Mesendoderm (in vitro differentiated cells): ENCODE measurements at regions not wholly inside any gene's neighbourhood (a gene's known extent, or its start where the extent isn't known, plus 50 kb on each side); places are given as distances from the start of the nearest gene placed in this dataset.

ENCODE experiments used
- DNase-seq: peaks from one replicate; pipeline ENCODE4 v3.0.0; 2013
- H2AK5ac ChIP-seq: 2 replicates; pipeline ENCODE4 v1.6.1; 2013; ENCODE audit warnings: low read length, inconsistent platforms
- H2BK120ac ChIP-seq: 2 replicates; pipeline ENCODE4 v1.6.1; 2013; ENCODE audit warnings: low read depth, mild to moderate bottlenecking, low read length, moderate library complexity, mixed read lengths
- H2BK15ac ChIP-seq: replicated peaks from 2 replicates; pipeline ENCODE4 v1.6.1; 2013; ENCODE audit warnings: low read depth, mild to moderate bottlenecking, moderate library complexity
- H2BK5ac ChIP-seq: 2 replicates; pipeline ENCODE4 v1.6.1; 2013; ENCODE audit warnings: low read length, inconsistent platforms
- H3K18ac ChIP-seq: 2 replicates; pipeline ENCODE4 v1.6.1; 2013; ENCODE audit warnings: mild to moderate bottlenecking, low read length, mixed read lengths
- H3K23ac ChIP-seq: one replicate; pipeline ENCODE4 v1.6.1; 2013; ENCODE audit warnings: low read length
- H3K27ac ChIP-seq: 2 replicates; pipeline ENCODE4 v1.5.1; 2013; ENCODE audit warnings: low read depth, mild to moderate bottlenecking, inconsistent platforms, low read length, moderate library complexity
- H3K27me3 ChIP-seq: 2 replicates; pipeline ENCODE4 v1.6.1; 2013; ENCODE audit warnings: low read length, control low read depth, mild to moderate bottlenecking, inconsistent platforms; ENCODE audit not compliant: insufficient read depth, poor library complexity
- H3K36me3 ChIP-seq: 2 replicates; pipeline ENCODE4 v1.6.1; 2013; ENCODE audit warnings: low read length, inconsistent platforms; ENCODE audit not compliant: control insufficient read depth, insufficient read depth
- H3K4ac ChIP-seq: one replicate; pipeline ENCODE4 v1.6.1; 2013; ENCODE audit warnings: low read depth, mild to moderate bottlenecking, low read length, moderate library complexity
- H3K4me1 ChIP-seq: 2 replicates; pipeline ENCODE4 v1.6.1; 2013; ENCODE audit warnings: low read depth, low read length, inconsistent platforms; ENCODE audit not compliant: control insufficient read depth
- H3K4me2 ChIP-seq: 2 replicates; pipeline ENCODE4 v1.6.1; 2013; ENCODE audit warnings: low read length
- H3K4me3 ChIP-seq: 2 replicates; pipeline ENCODE4 v1.5.1; 2013; ENCODE audit warnings: mild to moderate bottlenecking, low read length
- H3K56ac ChIP-seq: one replicate; pipeline ENCODE4 v1.6.1; 2013; ENCODE audit warnings: low read length
- H3K79me1 ChIP-seq: 2 replicates; pipeline ENCODE4 v1.6.1; 2013; ENCODE audit warnings: low read length, inconsistent platforms
- H3K79me2 ChIP-seq: 2 replicates; pipeline ENCODE4 v1.6.1; 2013; ENCODE audit warnings: mild to moderate bottlenecking, low read length; ENCODE audit not compliant: control insufficient read depth, insufficient read depth
- H3K9ac ChIP-seq: 2 replicates; pipeline ENCODE4 v1.6.1; 2013; ENCODE audit warnings: low read length, inconsistent platforms
- H4K5ac ChIP-seq: one replicate; pipeline ENCODE4 v1.6.1; 2013; ENCODE audit warnings: low read length
- H4K8ac ChIP-seq: one replicate; pipeline ENCODE4 v1.6.1; 2013; ENCODE audit warnings: low read depth, mild to moderate bottlenecking, control low read depth, low read length, moderate library complexity
- WGBS: extraction: QIAGEN DNeasy Blood & Tissue Kit; methylation state at CpG from one replicate; pipeline ENCODE4 v1.1.7; 2013; ENCODE audit warnings: low lambda C conversion rate, missing lambda C conversion rate; ENCODE audit not compliant: insufficient coverage; ENCODE audit errors: extremely low coverage; 5-methylcytosine and 5-hydroxymethylcytosine counted together

DNA sequence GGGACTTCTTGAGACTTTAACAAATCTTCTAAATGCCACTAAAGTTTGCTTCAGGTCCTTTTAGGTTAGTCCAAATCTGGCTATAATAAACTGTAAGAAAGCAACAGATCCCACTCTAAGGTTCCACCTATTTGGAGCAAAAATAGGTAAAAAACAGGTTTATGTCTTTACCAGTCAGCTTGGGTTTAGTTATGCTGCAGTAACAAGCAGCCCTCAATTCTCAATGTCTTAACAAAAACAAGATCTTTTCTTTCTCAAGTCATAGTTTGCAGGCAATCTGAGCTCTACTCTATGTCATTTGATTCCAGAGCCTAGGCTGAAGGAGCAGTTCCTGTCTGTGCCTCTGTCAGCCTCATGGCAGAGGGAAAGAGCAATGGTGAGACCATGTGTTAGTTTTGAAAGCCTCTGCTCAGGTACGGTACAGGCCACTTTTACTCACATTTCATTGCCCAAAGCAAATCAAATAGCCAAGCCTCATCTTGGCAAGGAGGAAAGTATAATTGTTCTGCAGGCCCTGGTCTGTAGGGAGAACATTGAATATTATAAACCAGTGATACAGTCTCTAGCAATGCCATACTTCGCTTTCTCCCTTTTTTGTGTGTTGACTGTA, 108.6 kb downstream of the CD83 start:
- Histone ChIP-seq H4K8ac (no peak overlapping the region), H3K4me2 (no peak overlapping the region), H4K5ac (no peak overlapping the region), H3K23ac (no peak overlapping the region), H3K27ac (no peak overlapping the region), H2BK5ac (no peak overlapping the region), H3K79me2 (no peaks in the 10 kb centered on the region), H2AK5ac (no peak overlapping the region), H3K36me3 (no peaks in the 10 kb centered on the region), H3K9ac (no peak overlapping the region), H3K56ac (no peak overlapping the region), H3K27me3 (no peaks in the 10 kb centered on the region), H3K18ac (no peak overlapping the region), H3K4me3 (no peak overlapping the region), H3K4me1 (no peaks in the 10 kb centered on the region), H3K4ac (no peak overlapping the region), H2BK15ac (no peak overlapping the region), H2BK120ac (no peak overlapping the region), H3K79me1 (no peaks in the 10 kb centered on the region)
- no CpG with 5 or more reads among the region's 2 CpGs for WGBS
- DNase-seq = no peak

DNA sequence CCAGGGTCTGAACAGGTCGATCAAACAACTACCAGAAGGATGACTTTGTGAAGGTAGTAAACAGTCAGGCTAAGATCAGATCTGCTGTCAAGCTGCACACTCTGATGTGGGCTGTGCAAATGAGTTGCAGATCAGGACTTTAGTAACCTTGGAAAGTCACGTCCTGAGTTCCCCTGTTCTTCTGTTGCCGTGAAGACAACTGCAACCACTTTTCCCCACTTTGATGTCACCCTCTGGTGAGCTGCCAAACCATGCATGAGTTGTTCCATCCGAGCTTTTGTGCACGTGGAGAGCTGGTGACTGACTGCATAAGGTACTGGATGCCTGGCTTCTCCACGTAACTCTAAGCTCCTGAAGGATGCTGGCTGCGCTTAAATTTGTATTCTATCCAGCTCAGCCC, 111.0 kb downstream of the CD83 start:
- WGBS = no CpG with 5 or more reads among the region's 7 CpGs

DNA sequence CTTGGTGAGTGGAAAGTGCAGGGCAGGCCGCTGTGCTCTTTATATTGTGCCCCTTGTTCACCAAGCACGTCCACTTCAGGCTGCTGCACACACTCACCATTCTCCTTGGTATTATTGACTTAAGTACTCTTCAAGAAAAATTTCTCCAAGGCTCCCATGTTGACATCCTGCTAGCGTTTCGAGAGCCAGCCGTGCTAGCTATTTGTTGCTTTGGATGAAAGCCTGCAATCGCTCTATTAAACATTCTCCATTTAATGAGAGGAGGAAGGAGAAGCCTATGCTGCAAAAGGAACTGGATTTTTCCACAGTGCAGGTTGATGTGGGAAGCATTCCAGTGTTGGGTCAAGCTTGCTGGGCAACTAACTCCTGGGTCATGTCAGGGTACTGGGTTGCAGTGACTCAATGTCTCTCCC, 113.5 kb downstream of the CD83 start:
- no peak overlapping the region for H4K5ac ChIP-seq

More for the DNA sequence above, 111.0 kb downstream of the CD83 start:
- Histone ChIP-seq H3K56ac (no peak overlapping the region), H4K5ac (no peak overlapping the region), H2BK120ac (no peak overlapping the region), H3K4ac (no peak overlapping the region), H3K36me3 (no peaks in the 10 kb centered on the region), H3K4me3 (no peak overlapping the region), H4K8ac (no peak overlapping the region), H3K79me1 (no peaks in the 10 kb centered on the region), H3K4me1 (no peaks in the 10 kb centered on the region), H2BK15ac (no peak overlapping the region), H3K4me2 (no peak overlapping the region), H2BK5ac (no peak overlapping the region), H3K23ac (no peak overlapping the region), H3K79me2 (no peaks in the 10 kb centered on the region), H2AK5ac (no peak overlapping the region), H3K27ac (no peak overlapping the region), H3K18ac (no peak overlapping the region), H3K9ac (no peak overlapping the region), H3K27me3 (no peaks in the 10 kb centered on the region)
- DNase-seq = no peak

DNA sequence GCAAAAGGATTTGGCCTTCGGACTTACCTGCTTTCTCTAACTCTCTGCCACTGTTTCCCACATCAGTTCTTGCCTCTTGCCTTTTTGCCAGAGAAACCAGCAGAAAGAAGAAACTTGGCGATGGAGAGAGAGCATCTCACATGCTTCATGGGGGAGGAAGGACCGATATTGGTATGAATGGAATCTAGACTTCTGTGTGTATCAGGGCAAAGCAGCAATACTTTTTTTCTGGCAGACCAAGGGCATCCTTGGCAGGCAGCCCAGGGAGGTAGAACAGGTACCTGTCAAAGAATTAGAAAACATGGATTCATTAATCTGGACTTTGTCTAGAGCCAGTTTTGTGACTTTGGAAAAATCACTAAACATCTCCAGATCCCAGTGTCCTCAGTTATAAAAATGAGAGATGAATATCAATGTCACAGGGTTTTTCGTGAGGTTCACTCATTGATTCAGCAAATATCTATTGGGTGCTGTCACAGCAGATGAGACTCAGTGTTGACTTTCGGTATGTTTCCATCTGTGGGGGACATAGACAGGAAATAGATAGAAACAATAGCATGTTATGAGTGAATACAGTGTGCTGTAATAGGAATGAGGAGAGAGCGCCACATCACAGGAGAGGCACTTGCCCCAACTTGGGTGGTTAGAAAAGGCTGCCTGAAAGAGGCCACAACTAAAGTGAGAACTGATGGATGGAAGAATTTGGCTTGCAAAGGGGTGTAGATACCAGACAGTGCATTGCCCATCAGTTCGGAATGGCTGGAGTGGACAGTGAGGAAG, 114.1 kb downstream of the CD83 start:
- Histone ChIP-seq H3K23ac (no peak overlapping the region), H3K27me3 (no peaks in the 10 kb centered on the region), H3K27ac (no peak overlapping the region), H3K4me3 (no peak overlapping the region), H3K4me2 (no peak overlapping the region), H2BK15ac (no peak overlapping the region), H3K9ac (no peak overlapping the region), H3K56ac (no peak overlapping the region), H4K8ac (no peak overlapping the region), H4K5ac (no peak overlapping the region), H2BK5ac (no peak overlapping the region), H3K36me3 (no peaks in the 10 kb centered on the region), H3K4ac (no peak overlapping the region), H3K79me2 (no peaks in the 10 kb centered on the region), H3K79me1 (no peaks in the 10 kb centered on the region), H3K4me1 (peaks cover 2% of the 10 kb centered on the region), H3K18ac (no peak overlapping the region), H2BK120ac (no peak overlapping the region), H2AK5ac (no peak overlapping the region)
- no CpG with 5 or more reads among the region's 7 CpGs for WGBS
- no peak for DNase-seq

More for the DNA sequence above, 113.5 kb downstream of the CD83 start:
- H3K79me1 ChIP-seq = no peaks in the 10 kb centered on the region
- H3K27me3 ChIP-seq = no peaks in the 10 kb centered on the region
- no peak overlapping the region for H3K23ac ChIP-seq
- H2BK120ac ChIP-seq = no peak overlapping the region
- peaks cover 2% of the 10 kb centered on the region for H3K4me1 ChIP-seq
- no peak overlapping the region for H3K27ac ChIP-seq
- H2BK5ac ChIP-seq = no peak overlapping the region
- H3K9ac ChIP-seq = no peak overlapping the region
- WGBS = no CpG with 5 or more reads among the region's 6 CpGs
- H3K4me3 ChIP-seq = no peak overlapping the region
- no peak overlapping the region for H3K4ac ChIP-seq
- no peak overlapping the region for H3K56ac ChIP-seq
- H2BK15ac ChIP-seq = no peak overlapping the region
- no peaks in the 10 kb centered on the region for H3K79me2 ChIP-seq
- no peak overlapping the region for H3K18ac ChIP-seq
- no peak overlapping the region for H4K8ac ChIP-seq
- no peaks in the 10 kb centered on the region for H3K36me3 ChIP-seq
- DNase-seq = no peak
- H3K4me2 ChIP-seq = no peak overlapping the region
- no peak overlapping the region for H2AK5ac ChIP-seq

DNA sequence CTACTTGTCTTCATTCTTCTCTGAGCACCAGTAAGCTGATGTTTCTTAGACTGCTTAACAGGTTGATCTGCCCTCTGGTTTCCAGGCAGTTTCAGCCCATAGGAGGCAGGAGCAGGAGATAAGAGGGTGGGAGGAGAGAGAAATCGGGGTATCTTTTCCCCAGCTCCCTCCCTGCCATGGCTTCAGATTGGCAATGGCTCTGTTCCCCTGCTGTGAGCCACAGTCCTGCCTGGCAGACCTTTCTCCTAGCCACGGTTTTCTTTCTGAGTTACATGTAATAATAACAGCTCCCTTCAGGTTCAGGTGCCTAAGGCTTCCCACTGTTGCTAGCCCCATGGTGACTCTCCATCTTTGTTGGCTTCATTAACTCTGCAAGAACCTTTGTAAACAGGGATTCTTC, 115.3 kb downstream of the CD83 start:
- Histone ChIP-seq H2BK5ac (no peak overlapping the region), H2BK15ac (no peak overlapping the region), H3K4me2 (no peak overlapping the region), H2BK120ac (no peak overlapping the region), H3K4me3 (no peak overlapping the region), H4K8ac (no peak overlapping the region), H3K27ac (no peak overlapping the region), H3K79me1 (no peaks in the 10 kb centered on the region), H3K4ac (no peak overlapping the region), H4K5ac (no peak overlapping the region), H3K4me1 (peaks cover 2% of the 10 kb centered on the region), H3K36me3 (no peaks in the 10 kb centered on the region), H3K27me3 (no peaks in the 10 kb centered on the region), H3K56ac (no peak overlapping the region), H3K79me2 (no peaks in the 10 kb centered on the region), H3K18ac (no peak overlapping the region), H3K9ac (no peak overlapping the region), H2AK5ac (no peak overlapping the region), H3K23ac (no peak overlapping the region)
- WGBS = no CpG with 5 or more reads among the region's 2 CpGs
- DNase-seq = no peak
